GM23338 (cell line): ENCODE measurements at regions not wholly inside any gene's neighbourhood (a gene's known extent, or its start where the extent isn't known, plus 50 kb on each side); places are given as distances from the start of the nearest gene placed in this dataset.

Experiments used
- ATAC-seq: fragments of 200-7000 bp; cut with Tn5 transposase; 3 replicates; pipeline ENCODE4 v1.9.1; 2020
- DNase-seq: peaks from one replicate; pipeline ENCODE4 v3.0.0-alpha.2; 2015; ENCODE audit warnings: low spot score
- H2AFZ ChIP-seq: fragments of 200-600 bp; sonication (generic); 2 replicates; pipeline ENCODE4 v1.8.0; 2016; ENCODE audit warnings: antibody characterized with exemption, mild to moderate bottlenecking, moderate library complexity
- H3F3A ChIP-seq: fragments of 200-600 bp; sonication (generic); replicated peaks from 2 replicates; pipeline ENCODE4 v1.8.0; 2017; ENCODE audit warnings: antibody characterized with exemption, mixed run types, low read depth
- H3K27ac ChIP-seq: fragments of 200-600 bp; sonication (generic); 2 replicates; pipeline ENCODE4 v1.6.1; 2016; ENCODE audit warnings: low read depth
- H3K27me3 ChIP-seq: fragments of 200-600 bp; sonication (generic); 2 replicates; pipeline ENCODE4 v1.8.0; 2016; ENCODE audit warnings: mild to moderate bottlenecking, mixed run types, moderate library complexity; ENCODE audit not compliant: insufficient read depth
- H3K36me3 ChIP-seq: fragments of 200-600 bp; sonication (generic); 2 replicates; pipeline ENCODE4 v1.8.0; 2016; ENCODE audit warnings: mild to moderate bottlenecking; ENCODE audit not compliant: insufficient read depth
- H3K4me1 ChIP-seq: fragments of 200-600 bp; sonication (generic); 2 replicates; pipeline ENCODE4 v1.8.0; 2016; ENCODE audit warnings: mild to moderate bottlenecking, moderate library complexity; ENCODE audit not compliant: insufficient read depth
- H3K4me2 ChIP-seq: fragments of 200-600 bp; sonication (generic); 2 replicates; pipeline ENCODE4 v1.7.1; 2017; ENCODE audit warnings: mixed run types
- H3K4me3 ChIP-seq: fragments of 200-600 bp; sonication (generic); 2 replicates; pipeline ENCODE4 v1.6.1; 2016; ENCODE audit warnings: mixed run types
- H3K79me2 ChIP-seq: fragments of 200-600 bp; sonication (generic); replicated peaks from 2 replicates; pipeline ENCODE4 v1.8.0; 2017; ENCODE audit warnings: mild to moderate bottlenecking; ENCODE audit not compliant: insufficient read depth
- H3K9me2 ChIP-seq: fragments of 200-600 bp; sonication (generic); 2 replicates; pipeline ENCODE4 v1.8.0; 2017; ENCODE audit not compliant: insufficient read depth
- H4K20me1 ChIP-seq: fragments of 200-600 bp; sonication (generic); replicated peaks from 2 replicates; pipeline ENCODE4 v1.8.0; 2017; ENCODE audit warnings: mild to moderate bottlenecking; ENCODE audit not compliant: insufficient read depth
- H3K27ac Mint-ChIP-seq: 2 replicates; pipeline ENCODE4 v1.8.0; 2020; ENCODE audit warnings: inconsistent platforms, mild to moderate bottlenecking, moderate library complexity, mixed read lengths
- H3K27me3 Mint-ChIP-seq: 3 replicates; pipeline ENCODE4 v1.8.0; 2022; ENCODE audit warnings: low read depth, mild to moderate bottlenecking, moderate library complexity, mixed read lengths, inconsistent platforms; ENCODE audit not compliant: insufficient read depth, poor library complexity
- H3K36me3 Mint-ChIP-seq: 3 replicates; pipeline ENCODE4 v1.8.0; 2021; ENCODE audit warnings: low read depth, mild to moderate bottlenecking, inconsistent platforms, moderate library complexity, mixed read lengths
- H3K4me1 Mint-ChIP-seq: 3 replicates; pipeline ENCODE4 v1.8.0; 2020; ENCODE audit warnings: mild to moderate bottlenecking, inconsistent platforms, mixed read lengths
- H3K4me3 Mint-ChIP-seq: 3 replicates; pipeline ENCODE4 v1.8.0; 2021; ENCODE audit warnings: moderate library complexity, mild to moderate bottlenecking, inconsistent platforms, mixed read lengths
- H3K9me3 Mint-ChIP-seq: 3 replicates; pipeline ENCODE4 v1.8.0; 2020; ENCODE audit warnings: moderate library complexity, mild to moderate bottlenecking, inconsistent platforms, mixed read lengths
- CREB1 ChIP-seq: fragments of 250-450 bp; sonication (Bioruptor Pico); IDR thresholded peaks from 2 replicates; pipeline ENCODE4 v1.5.0; 2020; ENCODE audit warnings: low read depth, mild to moderate bottlenecking, moderate library complexity
- CTCF ChIP-seq, 2 experiments: fragments of 200-600 bp in 1 of 2; sonication (generic) in 1 of 2; conservative IDR thresholded peaks; 2 replicates each; pipeline versions ENCODE4 v1.5.1 to v1.6.1; 2016 to 2017; ENCODE audit warnings: antibody characterized with exemption in 2 of 2, low read depth in 2 of 2, mild to moderate bottlenecking in 2 of 2, moderate library complexity in 1 of 2
- EZH2 ChIP-seq: fragments of 200-600 bp; sonication (generic); IDR thresholded peaks from one replicate; pipeline ENCODE4 v1.8.0; 2017; ENCODE audit warnings: antibody characterized with exemption, mild to moderate bottlenecking, low read depth; ENCODE audit not compliant: unreplicated experiment
- EZH2phosphoT487 ChIP-seq: fragments of 200-600 bp; sonication (generic); IDR thresholded peaks from one replicate; pipeline ENCODE4 v1.8.1; 2018; ENCODE audit warnings: antibody characterized with exemption; ENCODE audit not compliant: unreplicated experiment
- JUNB ChIP-seq: IDR thresholded peaks from one replicate; pipeline ENCODE4 v1.6.1; 2016; ENCODE audit warnings: antibody characterized with exemption; ENCODE audit not compliant: unreplicated experiment
- NANOG ChIP-seq: IDR thresholded peaks from 2 replicates; pipeline ENCODE4 v1.6.1; 2016; ENCODE audit warnings: antibody characterized with exemption, borderline replicate concordance
- POLR2AphosphoS5 ChIP-seq: IDR thresholded peaks from 2 replicates; pipeline ENCODE4 v1.6.1; 2016; ENCODE audit warnings: antibody characterized with exemption, low read depth
- REST ChIP-seq: IDR thresholded peaks from one replicate; pipeline ENCODE4 v1.6.1; 2018; ENCODE audit warnings: antibody characterized with exemption; ENCODE audit not compliant: unreplicated experiment
- ZNF114 ChIP-seq: fragments of 250-450 bp; sonication (Bioruptor Pico); IDR thresholded peaks from 2 replicates; pipeline ENCODE4 v1.5.0; 2020; ENCODE audit warnings: mild to moderate bottlenecking, moderate library complexity
- ZNF331 ChIP-seq: fragments of 250-450 bp; sonication (Bioruptor Pico); IDR thresholded peaks from 2 replicates; pipeline ENCODE4 v1.5.0; 2020; ENCODE audit warnings: low read depth, mild to moderate bottlenecking, moderate library complexity
- ZNF462 ChIP-seq: fragments of 250-450 bp; sonication (Bioruptor Pico); IDR thresholded peaks from 2 replicates; pipeline ENCODE4 v1.5.0; 2020; ENCODE audit warnings: mild to moderate bottlenecking, moderate library complexity
- TF ChIP-seq, protein P1 (sequence below): IDR thresholded peaks from 2 replicates; pipeline ENCODE4 v1.6.1; 2016; ENCODE audit warnings: antibody characterized with exemption

GRCh38 chr4:129970801-129971200 lies 874.8 kb downstream of the C4orf33 start (continued):
- TF ChIP-seq, protein P1, sequence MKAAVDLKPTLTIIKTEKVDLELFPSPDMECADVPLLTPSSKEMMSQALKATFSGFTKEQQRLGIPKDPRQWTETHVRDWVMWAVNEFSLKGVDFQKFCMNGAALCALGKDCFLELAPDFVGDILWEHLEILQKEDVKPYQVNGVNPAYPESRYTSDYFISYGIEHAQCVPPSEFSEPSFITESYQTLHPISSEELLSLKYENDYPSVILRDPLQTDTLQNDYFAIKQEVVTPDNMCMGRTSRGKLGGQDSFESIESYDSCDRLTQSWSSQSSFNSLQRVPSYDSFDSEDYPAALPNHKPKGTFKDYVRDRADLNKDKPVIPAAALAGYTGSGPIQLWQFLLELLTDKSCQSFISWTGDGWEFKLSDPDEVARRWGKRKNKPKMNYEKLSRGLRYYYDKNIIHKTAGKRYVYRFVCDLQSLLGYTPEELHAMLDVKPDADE, result no peak
- TF ChIP-seq EZH2 (no peak), JUNB (no peak)

DNA sequence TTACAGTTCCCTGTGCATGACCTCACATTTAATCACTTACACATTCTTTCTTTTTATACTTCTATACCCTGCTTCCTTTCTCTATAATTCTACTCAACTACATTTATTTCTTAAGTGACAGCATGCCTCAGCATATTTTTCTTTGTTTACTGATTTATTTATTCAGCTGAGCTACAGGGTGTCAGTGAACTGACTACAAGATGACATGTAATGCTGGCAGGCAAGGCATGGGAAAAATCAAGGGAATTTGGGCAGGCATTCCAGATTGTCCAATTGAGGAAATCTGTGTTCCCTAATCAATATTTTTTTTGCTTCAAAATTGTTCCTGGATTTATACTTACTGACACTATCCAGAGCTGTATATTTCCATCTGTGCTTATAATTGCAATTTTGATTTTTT lies 875.5 kb downstream of the C4orf33 start:
- Mint-ChIP-seq H3K27me3 (peaks cover 1% of the 10 kb centered on the region), H3K4me3 (no peak overlapping the region), H3K36me3 (peaks cover 13% of the 10 kb centered on the region; the same call in 2 of the 3 replicates), H3K4me1 (peaks cover 4% of the 10 kb centered on the region; the same call in 2 of the 3 replicates), H3K27ac (no peak overlapping the region), H3K9me3 (no peaks in the 10 kb centered on the region; the same call in 2 of the 3 replicates)
- Histone ChIP-seq H3K27ac (no peak overlapping the region), H4K20me1 (no peaks in the 10 kb centered on the region), H3K4me1 (no peaks in the 10 kb centered on the region), H3K9me2 (no peaks in the 10 kb centered on the region), H3K27me3 (no peaks in the 10 kb centered on the region), H3F3A (no peaks in the 10 kb centered on the region), H3K4me3 (no peak overlapping the region), H3K4me2 (no peak overlapping the region), H2AFZ (no peak overlapping the region), H3K79me2 (no peaks in the 10 kb centered on the region), H3K36me3 (no peaks in the 10 kb centered on the region)
- DNase-seq (no peak), ATAC-seq (no peak)
- no peak for TF ChIP-seq REST
- TF ChIP-seq EZH2, result no peak
- TF ChIP-seq, protein P1, result no peak
- no peak for TF ChIP-seq CREB1 (CRISPR knock-in tag)
- no peak for TF ChIP-seq ZNF462 (CRISPR knock-in tag)
- no peak for TF ChIP-seq EZH2phosphoT487
- TF ChIP-seq ZNF114 (CRISPR knock-in tag), result no peak
- no peak for TF ChIP-seq NANOG
- no peak for TF ChIP-seq CTCF (conservative IDR thresholded peaks at IDR 0.05; ENCODE audit: low read depth in 2 of 2)
- no peak for TF ChIP-seq POLR2AphosphoS5
- TF ChIP-seq ZNF331 (CRISPR knock-in tag), result no peak
